Subcutaneous abdominal adipose tissue (tissue), 5 donors: ENCODE measurements at regions not wholly inside any gene's neighbourhood (a gene's known extent, or its start where the extent isn't known, plus 50 kb on each side); places are given as distances from the start of the nearest gene placed in this dataset.
"Not testable (repeated sequence)": the region's sequence is repeated elsewhere in the genome, so short reads cannot be mapped to it uniquely, and the experiment has no call there.

Experiments used
- H3K27ac ChIP-seq: one replicate; pipeline ENCODE4 v1.7.0; 2013; ENCODE audit warnings: low read depth, mild to moderate bottlenecking, inconsistent platforms, low read length, moderate library complexity
- H3K27me3 ChIP-seq, 5 donors: one replicate each; pipeline ENCODE4 v1.7.0; 2013; ENCODE audit warnings: low read length in 5 of 5, inconsistent platforms in 1 of 5; ENCODE audit not compliant: control insufficient read depth in 5 of 5, insufficient read depth in 4 of 5
- H3K36me3 ChIP-seq, 5 donors: one replicate each; pipeline ENCODE4 v1.7.0; 2013; ENCODE audit warnings: low read length in 5 of 5; ENCODE audit not compliant: control insufficient read depth in 5 of 5, insufficient read depth in 5 of 5
- H3K4me1 ChIP-seq, 5 donors: one replicate each; pipeline ENCODE4 v1.7.0; 2013; ENCODE audit warnings: low read length in 5 of 5, mild to moderate bottlenecking in 3 of 5, moderate library complexity in 1 of 5; ENCODE audit not compliant: control insufficient read depth in 5 of 5, insufficient read depth in 5 of 5
- H3K4me3 ChIP-seq, 5 donors: one replicate each; pipeline ENCODE4 v1.7.0; 2013; ENCODE audit warnings: low read length in 5 of 5, low read depth in 1 of 5
- H3K9ac ChIP-seq, 5 donors: one replicate each; pipeline ENCODE4 v1.7.0; 2013; ENCODE audit warnings: low read length in 5 of 5, mild to moderate bottlenecking in 4 of 5, moderate library complexity in 3 of 5
- H3K9me3 ChIP-seq, 5 donors: one replicate each; pipeline ENCODE4 v1.7.0; 2013; ENCODE audit warnings: low read length in 5 of 5; ENCODE audit not compliant: control insufficient read depth in 5 of 5
- donor health status: healthy.
- donor health status: healthy.
- donor health status: healthy.
- donor health status: healthy.
- donor health status: healthy.

- Histone ChIP-seq H3K36me3 (no peaks in the 10 kb centered on the region), H3K27me3 (no peaks in the 10 kb centered on the region), H3K4me3 (no peak overlapping the region), H3K9me3 (no peaks in the 10 kb centered on the region), H3K9ac (no peak overlapping the region), H3K4me1 (no peaks in the 10 kb centered on the region), H3K27ac (no peak overlapping the region)
Measured at GRCh38 chr13:69077267-69077666, 1030.4 kb upstream of the ATXN8OS start.

GRCh38 chr13:69069554-69070133 is 1038.0 kb upstream of the ATXN8OS start:
- no peaks in the 10 kb centered on the region for H3K27me3 ChIP-seq
- H3K36me3 ChIP-seq = no peaks in the 10 kb centered on the region
- no peak overlapping the region for H3K9ac ChIP-seq
- no peaks in the 10 kb centered on the region for H3K4me1 ChIP-seq
- H3K27ac ChIP-seq = no peak overlapping the region
- no peak overlapping the region for H3K4me3 ChIP-seq
- H3K9me3 ChIP-seq = no peaks in the 10 kb centered on the region

DNA sequence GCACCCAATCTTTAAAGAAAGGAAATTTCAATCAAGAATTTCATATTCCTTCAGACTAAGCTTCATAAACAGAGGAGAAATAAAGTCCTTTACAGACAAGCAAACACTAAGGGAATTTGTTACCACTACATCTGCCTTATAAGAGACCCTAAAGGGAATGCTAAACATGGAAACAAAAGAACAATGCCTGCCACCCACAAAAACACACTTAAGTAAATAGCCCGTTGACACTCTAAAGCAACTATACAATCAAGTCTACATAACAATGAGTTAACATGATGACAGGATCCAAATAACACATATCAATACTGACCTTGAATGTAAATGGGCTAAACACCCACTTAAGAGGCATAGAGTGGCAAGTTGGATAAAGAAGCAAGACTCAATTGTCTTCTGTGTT is 1056.9 kb upstream of the ATXN8OS start:
- no peaks in the 10 kb centered on the region for H3K4me1 ChIP-seq
- H3K9me3 ChIP-seq = peaks cover 0 to 13% (median 5%) of the 10 kb centered on the region in 5 donors
- no peak overlapping the region for H3K9ac ChIP-seq

GRCh38 chr13:69044629-69045028 is 1063.0 kb upstream of the ATXN8OS start:
- Histone ChIP-seq H3K27ac (no peak overlapping the region), H3K9ac (no peak overlapping the region), H3K9me3 (peaks cover 0 to under 1% (median 0%) of the 10 kb centered on the region in 5 donors), H3K36me3 (no peaks in the 10 kb centered on the region), H3K4me1 (no peaks in the 10 kb centered on the region), H3K27me3 (no peaks in the 10 kb centered on the region), H3K4me3 (no peak overlapping the region)

More for the DNA sequence above, 1056.9 kb upstream of the ATXN8OS start:
- Histone ChIP-seq H3K27ac (no peak overlapping the region), H3K4me3 (no peak overlapping the region), H3K36me3 (no peaks in the 10 kb centered on the region), H3K27me3 (no peaks in the 10 kb centered on the region)

DNA sequence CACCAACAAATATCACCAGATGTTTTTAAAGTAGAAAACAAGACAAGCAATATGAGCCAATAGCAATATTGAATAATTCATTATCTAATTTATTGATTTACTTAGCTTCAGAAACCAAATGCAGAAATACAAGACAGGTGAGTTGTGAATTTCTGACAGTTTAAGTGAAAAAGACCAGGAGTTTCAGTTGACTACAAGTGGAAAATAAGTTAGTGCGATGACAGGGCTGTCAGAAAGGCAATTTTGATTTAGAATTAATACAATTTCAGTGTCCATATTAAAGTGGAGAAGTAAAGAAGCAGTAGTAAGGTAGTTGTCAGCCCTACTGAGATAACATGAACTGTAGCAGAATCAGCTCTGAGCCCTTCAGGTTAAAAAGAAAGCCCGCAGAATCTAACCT is 1066.7 kb upstream of the ATXN8OS start:
- Histone ChIP-seq H3K4me3 (no peak overlapping the region), H3K27ac (no peak overlapping the region), H3K4me1 (no peaks in the 10 kb centered on the region), H3K9ac (no peak overlapping the region), H3K9me3 (peaks cover 0 to 2% (median 0%) of the 10 kb centered on the region in 5 donors), H3K36me3 (no peaks in the 10 kb centered on the region), H3K27me3 (no peaks in the 10 kb centered on the region)

- no peak overlapping the region for H3K4me3 ChIP-seq
- H3K27me3 ChIP-seq = no peaks in the 10 kb centered on the region
- no peaks in the 10 kb centered on the region for H3K4me1 ChIP-seq
- no peak overlapping the region for H3K27ac ChIP-seq
- H3K36me3 ChIP-seq = no peaks in the 10 kb centered on the region
- H3K9me3 ChIP-seq = peaks cover 0 to 2% (median 0%) of the 10 kb centered on the region in 5 donors
- no peak overlapping the region for H3K9ac ChIP-seq
Measured at GRCh38 chr13:69035771-69036170, 1071.9 kb upstream of the ATXN8OS start.

- Histone ChIP-seq H3K27ac (no peak overlapping the region), H3K36me3 (no peaks in the 10 kb centered on the region), H3K9me3 (no peaks in the 10 kb centered on the region), H3K27me3 (no peaks in the 10 kb centered on the region), H3K4me1 (no peaks in the 10 kb centered on the region), H3K9ac (no peak overlapping the region), H3K4me3 (no peak overlapping the region)
Measured at GRCh38 chr13:69028936-69029335, 1078.7 kb upstream of the ATXN8OS start.

DNA sequence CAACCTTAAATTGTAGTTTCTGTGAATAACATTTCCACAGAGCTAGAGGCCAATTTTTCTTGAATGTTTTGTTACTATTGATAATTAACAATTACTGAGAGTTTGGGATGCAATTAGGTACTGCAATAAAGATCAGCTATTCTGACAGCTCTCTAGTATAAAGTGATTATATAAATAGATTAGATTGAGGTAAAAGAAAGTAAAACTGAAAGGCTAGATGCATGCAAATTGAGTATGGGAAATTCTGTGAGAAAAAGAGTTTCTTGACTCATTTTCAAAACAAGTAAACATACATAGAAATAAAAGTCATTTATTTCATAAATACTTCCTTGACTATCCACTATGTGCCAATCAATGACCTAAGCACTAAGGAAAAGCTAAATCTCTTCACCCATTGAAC is 1087.5 kb upstream of the ATXN8OS start:
- Histone ChIP-seq H3K4me3 (no peak overlapping the region), H3K4me1 (peaks cover 0 to 2% (median 0%) of the 10 kb centered on the region in 5 donors), H3K36me3 (no peaks in the 10 kb centered on the region), H3K9ac (no peak overlapping the region), H3K27ac (no peak overlapping the region), H3K9me3 (no peaks in the 10 kb centered on the region), H3K27me3 (no peaks in the 10 kb centered on the region)

GRCh38 chr13:69018173-69018572 is 1089.5 kb upstream of the ATXN8OS start:
- H3K9me3 ChIP-seq, H3K36me3 ChIP-seq, H3K27ac ChIP-seq: not testable (repeated sequence)

DNA sequence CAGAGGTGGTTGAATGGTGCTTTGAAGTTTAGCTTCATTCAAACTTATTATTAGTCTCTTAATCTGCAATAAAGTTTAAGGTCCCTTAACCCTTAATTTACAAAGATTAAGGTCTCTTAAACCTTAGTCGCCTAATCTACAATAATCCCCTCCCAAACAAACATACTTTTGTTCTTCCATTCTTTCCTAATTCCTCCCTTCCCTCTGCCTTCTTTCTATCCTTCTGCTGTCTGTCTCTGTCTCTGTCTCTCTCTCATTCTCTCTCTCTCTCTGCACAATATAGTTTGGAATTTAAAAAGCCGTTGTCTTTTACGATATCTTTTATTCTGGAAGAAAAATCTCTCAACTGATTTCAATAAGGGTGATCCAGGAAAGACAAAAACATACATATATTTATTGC is 1096.8 kb upstream of the ATXN8OS start:
- no peak overlapping the region for H3K27ac ChIP-seq

More at GRCh38 chr13:69018173-69018572, 1089.5 kb upstream of the ATXN8OS start:
- not testable (repeated sequence) for H3K4me3 ChIP-seq, H3K9ac ChIP-seq, H3K27me3 ChIP-seq, H3K4me1 ChIP-seq

More for the DNA sequence above, 1096.8 kb upstream of the ATXN8OS start:
- H3K4me3 ChIP-seq = no peak overlapping the region
- H3K36me3 ChIP-seq = no peaks in the 10 kb centered on the region
- no peak overlapping the region for H3K9ac ChIP-seq
- H3K9me3 ChIP-seq = peaks cover 0 to 4% (median 0%) of the 10 kb centered on the region in 5 donors
- no peaks in the 10 kb centered on the region for H3K4me1 ChIP-seq
- no peaks in the 10 kb centered on the region for H3K27me3 ChIP-seq
